DOHH2 (cell line): ENCODE measurements at regions not wholly inside any gene's neighbourhood (a gene's known extent, or its start where the extent isn't known, plus 50 kb on each side); places are given as distances from the start of the nearest gene placed in this dataset.

Experiments
- H3F3A ChIP-seq: fragments of 200-600 bp; sonication (generic), shearing (Covaris generic); 2 replicates; pipeline ENCODE4 v1.6.0; 2016; ENCODE audit warnings: antibody characterized with exemption, mild to moderate bottlenecking; ENCODE audit not compliant: control insufficient read depth, insufficient read depth
- H3K27ac ChIP-seq: fragments of 200-600 bp; sonication (generic); 2 replicates; pipeline ENCODE4 v1.5.1; 2014; ENCODE audit warnings: low read depth, mild to moderate bottlenecking, low read length, moderate library complexity
- H3K27me3 ChIP-seq: fragments of 200-600 bp; sonication (generic); 2 replicates; pipeline ENCODE4 v1.6.1; 2014; ENCODE audit warnings: mild to moderate bottlenecking, low read length, mixed read lengths; ENCODE audit not compliant: control insufficient read depth
- H3K36me3 ChIP-seq: fragments of 200-600 bp; sonication (generic); 2 replicates; pipeline ENCODE4 v1.6.1; 2014; ENCODE audit warnings: mild to moderate bottlenecking, low read length, moderate library complexity, mixed read lengths; ENCODE audit not compliant: control insufficient read depth
- H3K4me1 ChIP-seq: fragments of 200-600 bp; sonication (generic); 2 replicates; pipeline ENCODE4 v1.6.1; 2014; ENCODE audit warnings: mild to moderate bottlenecking, low read length, mixed read lengths; ENCODE audit not compliant: control insufficient read depth
- H3K4me2 ChIP-seq: fragments of 200-600 bp; sonication (generic); 2 replicates; pipeline ENCODE4 v1.6.0; 2014; ENCODE audit warnings: mild to moderate bottlenecking, low read length, moderate library complexity
- H3K4me3 ChIP-seq: fragments of 200-600 bp; sonication (generic); 2 replicates; pipeline ENCODE4 v1.5.1; 2014; ENCODE audit warnings: mild to moderate bottlenecking, low read length, mixed read lengths
- H3K79me2 ChIP-seq: fragments of 200-600 bp; sonication (generic); 2 replicates; pipeline ENCODE4 v1.6.1; 2014; ENCODE audit warnings: mild to moderate bottlenecking, low read length, mixed read lengths; ENCODE audit not compliant: control insufficient read depth
- H3K9me2 ChIP-seq: fragments of 200-600 bp; sonication (generic); replicated peaks from 2 replicates; pipeline ENCODE4 v1.6.1; 2014; ENCODE audit warnings: mild to moderate bottlenecking, low read length, mixed read lengths; ENCODE audit not compliant: control insufficient read depth
- H3K9me3 ChIP-seq: fragments of 200-600 bp; sonication (generic); 2 replicates; pipeline ENCODE4 v1.6.1; 2014; ENCODE audit warnings: antibody characterized with exemption, low read length, mixed read lengths; ENCODE audit not compliant: control insufficient read depth, insufficient read depth
- H4K20me1 ChIP-seq: fragments of 200-600 bp; sonication (generic); 2 replicates; pipeline ENCODE4 v1.6.0; 2014; ENCODE audit warnings: low read depth, mild to moderate bottlenecking, antibody characterized with exemption, low read length, moderate library complexity; ENCODE audit not compliant: control insufficient read depth, insufficient read depth
- CTCF ChIP-seq: fragments of 200-600 bp; sonication (generic); IDR thresholded peaks from one replicate; pipeline ENCODE4 v1.5.1; 2014; ENCODE audit warnings: antibody characterized with exemption, mild to moderate bottlenecking, low read depth, low read length; ENCODE audit not compliant: poor library complexity, severe bottlenecking
- EZH2phosphoT487 ChIP-seq: fragments of 200-600 bp; sonication (generic); IDR thresholded peaks from 2 replicates; pipeline ENCODE4 v1.6.1; 2017; ENCODE audit warnings: borderline replicate concordance, mild to moderate bottlenecking, antibody characterized with exemption, low read length, moderate library complexity, mixed read lengths

GRCh38 chr14:38964630-38965029 lies 138.4 kb downstream of the SEC23A start:
- Histone ChIP-seq H3K36me3 (no peaks in the 10 kb centered on the region), H3K4me3 (no peak overlapping the region), H3K27me3 (no peaks in the 10 kb centered on the region), H3K4me2 (no peak overlapping the region), H3K9me3 (no peaks in the 10 kb centered on the region), H3K79me2 (no peaks in the 10 kb centered on the region), H3F3A (no peaks in the 10 kb centered on the region), H4K20me1 (no peaks in the 10 kb centered on the region), H3K9me2 (no peaks in the 10 kb centered on the region), H3K27ac (no peak overlapping the region), H3K4me1 (no peaks in the 10 kb centered on the region)
- TF ChIP-seq CTCF: no peak

- Histone ChIP-seq H3F3A (no peaks in the 10 kb centered on the region), H4K20me1 (no peaks in the 10 kb centered on the region), H3K27me3 (no peaks in the 10 kb centered on the region), H3K4me1 (no peaks in the 10 kb centered on the region), H3K27ac (no peak overlapping the region), H3K9me3 (no peaks in the 10 kb centered on the region), H3K9me2 (no peaks in the 10 kb centered on the region), H3K79me2 (no peaks in the 10 kb centered on the region), H3K4me2 (no peak overlapping the region), H3K36me3 (no peaks in the 10 kb centered on the region), H3K4me3 (no peak overlapping the region)
- TF ChIP-seq EZH2phosphoT487: no peak
- TF ChIP-seq CTCF: no peak
Observed at GRCh38 chr14:38960946-38961531, 142.0 kb downstream of the SEC23A start.

GRCh38 chr14:38959021-38959420 lies 144.0 kb downstream of the SEC23A start:
- no peaks in the 10 kb centered on the region for H3K9me3 ChIP-seq
- H3K4me1 ChIP-seq: no peaks in the 10 kb centered on the region
- H3K36me3 ChIP-seq: no peaks in the 10 kb centered on the region
- H4K20me1 ChIP-seq: no peaks in the 10 kb centered on the region
- no peaks in the 10 kb centered on the region for H3K27me3 ChIP-seq
- H3K27ac ChIP-seq: no peak overlapping the region
- no peak overlapping the region for H3K4me3 ChIP-seq
- H3K79me2 ChIP-seq: no peaks in the 10 kb centered on the region
- TF ChIP-seq CTCF (no peak), EZH2phosphoT487 (no peak)
- no peak overlapping the region for H3K4me2 ChIP-seq
- H3K9me2 ChIP-seq: no peaks in the 10 kb centered on the region
- no peaks in the 10 kb centered on the region for H3F3A ChIP-seq
